ENCODE measurements at regions not wholly inside any gene's neighbourhood (a gene's known extent, or its start where the extent isn't known, plus 50 kb on each side); places are given as distances from the start of the nearest gene placed in this dataset.

- no peaks in the 10 kb centered on the region for H3K27me3 Mint-ChIP-seq
- H3K36me3 Mint-ChIP-seq: no peaks in the 10 kb centered on the region
- H3K9me3 Mint-ChIP-seq: peaks cover 0 to 2% of the 10 kb centered on the region in 2 donors
- no peak overlapping the region for H3K4me3 Mint-ChIP-seq
- no peak for DNase-seq
- no peak for ATAC-seq (replicated peaks)
- no peak overlapping the region for H3K27ac Mint-ChIP-seq
- no peaks in the 10 kb centered on the region for H3K4me1 Mint-ChIP-seq
These were observed 444.7 kb downstream of the TLE1 start for GRCh38 chr9:81244631-81245030.

- no peaks in the 10 kb centered on the region for H3K27me3 Mint-ChIP-seq
- H3K4me3 Mint-ChIP-seq: no peak overlapping the region
- no peak overlapping the region for H3K27ac Mint-ChIP-seq
These were observed 446.5 kb downstream of the TLE1 start for GRCh38 chr9:81242866-81243265.

GRCh38 chr9:81239388-81239787 is 450.0 kb downstream of the TLE1 start:
- Mint-ChIP-seq H3K36me3 (no peaks in the 10 kb centered on the region), H3K27ac (no peak overlapping the region), H3K9me3 (no peaks in the 10 kb centered on the region), H3K27me3 (no peaks in the 10 kb centered on the region), H3K4me1 (peaks cover 4 to 9% of the 10 kb centered on the region in 2 donors), H3K4me3 (no peak overlapping the region)
- no peak for DNase-seq
- no peak for ATAC-seq (replicated peaks)

More at GRCh38 chr9:81242866-81243265, 446.5 kb downstream of the TLE1 start:
- no peaks in the 10 kb centered on the region for H3K9me3 Mint-ChIP-seq
- no peak for ATAC-seq (replicated peaks)
- H3K36me3 Mint-ChIP-seq: no peaks in the 10 kb centered on the region
- no peak for DNase-seq
- H3K4me1 Mint-ChIP-seq: no peaks in the 10 kb centered on the region

GRCh38 chr9:81237565-81238231 is 451.6 kb downstream of the TLE1 start:
- peaks cover 4 to 9% of the 10 kb centered on the region in 2 donors for H3K4me1 Mint-ChIP-seq
- H3K27ac Mint-ChIP-seq: no peak overlapping the region
- H3K4me3 Mint-ChIP-seq: no peak overlapping the region
- DNase-seq: no peak
- H3K36me3 Mint-ChIP-seq: no peaks in the 10 kb centered on the region
- H3K9me3 Mint-ChIP-seq: no peaks in the 10 kb centered on the region
- H3K27me3 Mint-ChIP-seq: no peaks in the 10 kb centered on the region
- no peak for ATAC-seq (replicated peaks)

- Mint-ChIP-seq H3K4me3 (no peak overlapping the region), H3K36me3 (no peaks in the 10 kb centered on the region), H3K4me1 (peaks cover 4 to 9% of the 10 kb centered on the region in 2 donors)
These were observed 454.3 kb downstream of the TLE1 start for GRCh38 chr9:81234924-81235610.

GRCh38 chr9:81231011-81231410 is 458.3 kb downstream of the TLE1 start:
- H3K27me3 Mint-ChIP-seq: no peaks in the 10 kb centered on the region
- H3K27ac Mint-ChIP-seq: no peak overlapping the region
- no peak for DNase-seq
- H3K4me1 Mint-ChIP-seq: peaks cover 4 to 9% of the 10 kb centered on the region in 2 donors
- no peak overlapping the region for H3K4me3 Mint-ChIP-seq
- H3K36me3 Mint-ChIP-seq: no peaks in the 10 kb centered on the region
- ATAC-seq (replicated peaks): no peak
- H3K9me3 Mint-ChIP-seq: no peaks in the 10 kb centered on the region

More at GRCh38 chr9:81234924-81235610, 454.3 kb downstream of the TLE1 start:
- peak; percentile 78 to 80 for ATAC-seq (replicated peaks)
- Mint-ChIP-seq H3K27me3 (no peaks in the 10 kb centered on the region), H3K27ac (no peak overlapping the region), H3K9me3 (no peaks in the 10 kb centered on the region)
- no peak for DNase-seq

- no peaks in the 10 kb centered on the region for H3K9me3 Mint-ChIP-seq
- DNase-seq (no peak), ATAC-seq (replicated peaks) (no peak)
- no peaks in the 10 kb centered on the region for H3K36me3 Mint-ChIP-seq
- H3K4me3 Mint-ChIP-seq: no peak overlapping the region
- H3K4me1 Mint-ChIP-seq: peaks cover 9 to 16% of the 10 kb centered on the region in 2 donors
- H3K27ac Mint-ChIP-seq: no peak overlapping the region
- no peaks in the 10 kb centered on the region for H3K27me3 Mint-ChIP-seq
These were observed 461.7 kb downstream of the TLE1 start for GRCh38 chr9:81227507-81228245.

GRCh38 chr9:81225596-81225995 is 463.8 kb downstream of the TLE1 start:
- no peaks in the 10 kb centered on the region for H3K27me3 Mint-ChIP-seq
- no peak overlapping the region for H3K27ac Mint-ChIP-seq
- ATAC-seq (replicated peaks): no peak
- H3K9me3 Mint-ChIP-seq: no peaks in the 10 kb centered on the region
- DNase-seq: no peak
- peaks cover 9 to 16% of the 10 kb centered on the region in 2 donors for H3K4me1 Mint-ChIP-seq
- H3K4me3 Mint-ChIP-seq: no peak overlapping the region
- H3K36me3 Mint-ChIP-seq: no peaks in the 10 kb centered on the region

- H3K27ac Mint-ChIP-seq: no peak overlapping the region
- H3K9me3 Mint-ChIP-seq: no peaks in the 10 kb centered on the region
- H3K4me3 Mint-ChIP-seq: no peak overlapping the region
- no peaks in the 10 kb centered on the region for H3K36me3 Mint-ChIP-seq
- ATAC-seq (replicated peaks) (no peak), DNase-seq (no peak)
- no peaks in the 10 kb centered on the region for H3K27me3 Mint-ChIP-seq
- peaks cover 9 to 16% of the 10 kb centered on the region in 2 donors for H3K4me1 Mint-ChIP-seq
These were observed 464.9 kb downstream of the TLE1 start for GRCh38 chr9:81224166-81225081.

GRCh38 chr9:81214975-81215374 is 474.4 kb downstream of the TLE1 start:
- Mint-ChIP-seq H3K27me3 (no peaks in the 10 kb centered on the region), H3K36me3 (no peaks in the 10 kb centered on the region), H3K4me3 (no peak overlapping the region), H3K9me3 (peaks cover 0 to 5% of the 10 kb centered on the region in 2 donors), H3K4me1 (no peaks in the 10 kb centered on the region), H3K27ac (no peak overlapping the region)
- DNase-seq (no peak), ATAC-seq (replicated peaks) (no peak)

GRCh38 chr9:81213456-81213855 is 475.9 kb downstream of the TLE1 start:
- H3K4me3 Mint-ChIP-seq: no peak overlapping the region
- H3K4me1 Mint-ChIP-seq: no peaks in the 10 kb centered on the region
- H3K36me3 Mint-ChIP-seq: no peaks in the 10 kb centered on the region
- H3K9me3 Mint-ChIP-seq: peaks cover 0 to 3% of the 10 kb centered on the region in 2 donors
- DNase-seq (no peak), ATAC-seq (replicated peaks) (no peak)
- no peak overlapping the region for H3K27ac Mint-ChIP-seq
- H3K27me3 Mint-ChIP-seq: no peaks in the 10 kb centered on the region

GRCh38 chr9:81211741-81212140 is 477.6 kb downstream of the TLE1 start:
- Mint-ChIP-seq H3K27ac (no peak overlapping the region), H3K4me1 (no peaks in the 10 kb centered on the region), H3K4me3 (no peak overlapping the region), H3K27me3 (no peaks in the 10 kb centered on the region), H3K36me3 (no peaks in the 10 kb centered on the region), H3K9me3 (peaks cover 0 to 1% of the 10 kb centered on the region in 2 donors)
- ATAC-seq (replicated peaks): no peak
- DNase-seq: no peak

- H3K27ac Mint-ChIP-seq: no peak overlapping the region
- ATAC-seq (replicated peaks) (no peak), DNase-seq (no peak)
- no peak overlapping the region for H3K4me3 Mint-ChIP-seq
- H3K9me3 Mint-ChIP-seq: peaks cover 0 to under 1% of the 10 kb centered on the region in 2 donors
- no peaks in the 10 kb centered on the region for H3K36me3 Mint-ChIP-seq
- no peaks in the 10 kb centered on the region for H3K4me1 Mint-ChIP-seq
- H3K27me3 Mint-ChIP-seq: no peaks in the 10 kb centered on the region
These were observed 481.7 kb downstream of the TLE1 start for GRCh38 chr9:81207651-81208050.

- Mint-ChIP-seq H3K27ac (no peak overlapping the region), H3K27me3 (no peaks in the 10 kb centered on the region), H3K9me3 (peaks cover 0 to 6% of the 10 kb centered on the region in 2 donors), H3K4me1 (no peaks in the 10 kb centered on the region), H3K4me3 (no peak overlapping the region), H3K36me3 (no peaks in the 10 kb centered on the region)
- no peak for DNase-seq
- no peak for ATAC-seq (replicated peaks)
These were observed 487.1 kb downstream of the TLE1 start for GRCh38 chr9:81202292-81202691.
